Bronchial epithelial cell (primary cell): ENCODE measurements at regions not wholly inside any gene's neighbourhood (a gene's known extent, or its start where the extent isn't known, plus 50 kb on each side); places are given as distances from the start of the nearest gene placed in this dataset.

Experiments
- DNase-seq: peaks from one replicate; pipeline ENCODE4 v3.0.0-alpha.2; 2010; ENCODE audit warnings: low read depth
- FAIRE-seq: peaks from 2 replicates; lab custom pipeline; 2011; peaks lifted over from hg19 to GRCh38; lab: Jason Lieb, UNC
- H3K27me3 ChIP-seq: 2 replicates; pipeline ENCODE4 v1.5.1; 2011; ENCODE audit warnings: low read length; ENCODE audit not compliant: control insufficient read depth, insufficient read depth
- H3K36me3 ChIP-seq: 2 replicates; pipeline ENCODE4 v1.5.1; 2011; ENCODE audit warnings: low read length; ENCODE audit not compliant: control insufficient read depth, insufficient read depth
- H3K4me3 ChIP-seq: 2 replicates; pipeline ENCODE4 v1.5.1; 2011; ENCODE audit warnings: mild to moderate bottlenecking, low read depth, low read length, control low read depth
- CTCF ChIP-seq: IDR thresholded peaks from 2 replicates; pipeline ENCODE4 v1.5.1; 2011; ENCODE audit warnings: mild to moderate bottlenecking, moderate library complexity, low read length, control low read depth, inconsistent platforms; ENCODE audit not compliant: insufficient read depth, severe bottlenecking

- DNase-seq (no peak), FAIRE-seq (no peak)
- Histone ChIP-seq H3K36me3 (no peaks in the 10 kb centered on the region), H3K27me3 (no peaks in the 10 kb centered on the region), H3K4me3 (no peak overlapping the region)
- TF ChIP-seq CTCF: no peak
Observed at GRCh38 chr7:96397936-96398598, 76.2 kb upstream of the SLC25A13 start.

GRCh38 chr7:96388620-96389383 lies 66.9 kb upstream of the SLC25A13 start:
- DNase-seq (peak; percentile 81), FAIRE-seq (peak; percentile 66)
- no peaks in the 10 kb centered on the region for H3K36me3 ChIP-seq
- H3K27me3 ChIP-seq: no peaks in the 10 kb centered on the region
- TF ChIP-seq CTCF: no peak
- no peak overlapping the region for H3K4me3 ChIP-seq

- DNase-seq (peak; percentile 99), FAIRE-seq (no peak)
- H3K36me3 ChIP-seq: no peaks in the 10 kb centered on the region
- TF ChIP-seq CTCF: no peak
- no peak overlapping the region for H3K4me3 ChIP-seq
- H3K27me3 ChIP-seq: no peaks in the 10 kb centered on the region
Observed at GRCh38 chr7:96388166-96388565, 66.3 kb upstream of the SLC25A13 start.

GRCh38 chr7:96380111-96380512 lies 58.2 kb upstream of the SLC25A13 start:
- Histone ChIP-seq H3K4me3 (no peak overlapping the region), H3K27me3 (no peaks in the 10 kb centered on the region), H3K36me3 (no peaks in the 10 kb centered on the region)
- FAIRE-seq (no peak), DNase-seq (no peak)
- no peak for TF ChIP-seq CTCF

DNA sequence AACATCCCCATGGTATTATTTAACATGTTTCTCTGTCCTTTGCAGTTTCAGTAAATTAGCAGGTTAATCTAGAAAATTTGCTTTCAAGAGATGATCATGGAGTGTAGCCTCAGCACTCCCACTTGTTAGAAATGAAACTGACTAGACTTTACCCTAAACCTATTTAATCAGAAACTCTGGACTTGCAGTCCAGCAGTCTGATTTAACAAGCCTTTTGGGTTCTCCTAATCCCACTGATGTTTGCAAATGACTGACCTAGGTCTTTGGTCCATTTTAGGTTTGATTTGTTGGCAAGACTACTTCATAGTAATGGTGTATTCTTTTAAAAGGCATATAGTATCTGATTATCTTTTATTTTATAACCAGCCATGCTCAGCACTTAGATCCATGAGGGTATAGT lies 55.5 kb upstream of the SLC25A13 start:
- TF ChIP-seq CTCF: no peak
- no peak for DNase-seq
- H3K4me3 ChIP-seq: no peak overlapping the region
- no peaks in the 10 kb centered on the region for H3K36me3 ChIP-seq
- no peaks in the 10 kb centered on the region for H3K27me3 ChIP-seq
- no peak for FAIRE-seq
